Pancreas (tissue), 10 donors: ENCODE measurements at regions not wholly inside any gene's neighbourhood (a gene's known extent, or its start where the extent isn't known, plus 50 kb on each side); places are given as distances from the start of the nearest gene placed in this dataset.

Experiments used
- ATAC-seq, 4 donors: fragments of 200-7000 bp; cut with Tn5 transposase; one replicate each; pipeline versions ENCODE4 v1.8.0 to v1.9.1; 2020; ENCODE audit warnings: mild to moderate bottlenecking in 4 of 4, moderate library complexity in 4 of 4
- DNase-seq, 6 donors: peaks; one replicate each; pipeline ENCODE4 v3.0.0-alpha.2; 2020
- FAIRE-seq: peaks from 2 replicates; lab custom pipeline; 2012; peaks lifted over from hg19 to GRCh38; lab: Jason Lieb, UNC
- H3K27ac ChIP-seq, 4 donors: fragments of 200-600 bp; sonication (generic); 1 replicate in 3 of 4; 2 replicates in 1 of 4; pipeline versions ENCODE4 v1.5.0 to v1.8.0; 2020
- H3K27me3 ChIP-seq, 4 donors: fragments of 200-600 bp; one replicate each; pipeline ENCODE4 v1.8.0; 2021
- H3K36me3 ChIP-seq, 3 donors: fragments of 200-600 bp; sonication (generic) in 1 of 3; one replicate each; pipeline versions ENCODE4 v1.5.0 to v1.8.0; 2020 to 2021
- H3K4me1 ChIP-seq, 3 donors: fragments of 200-600 bp; one replicate each; pipeline ENCODE4 v1.8.0; 2021
- H3K4me3 ChIP-seq, 4 donors: fragments of 200-600 bp; sonication (generic) in 2 of 4; one replicate each; pipeline versions ENCODE4 v1.5.0 to v1.8.0; 2020 to 2021
- H3K9me3 ChIP-seq, 4 donors: fragments of 200-600 bp; one replicate each; pipeline ENCODE4 v1.8.0; 2021
- CTCF ChIP-seq, 4 donors: fragments of 200-600 bp; sonication (generic) in 3 of 4; IDR thresholded peaks; one replicate each; pipeline versions ENCODE4 v1.5.0 to v1.8.0; 2021; ENCODE audit warnings: antibody characterized with exemption in 4 of 4
- WGBS, 2 donors: extraction: QIAGEN DNeasy Blood & Tissue Kit; methylation state at CpG; one replicate each; pipeline ENCODE4 v1.1.7; 2013; 5-methylcytosine and 5-hydroxymethylcytosine counted together
- intact Hi-C, 3 donors: fragments of 100-400 bp; cut with DNase I; formaldehyde crosslinking; loops; one replicate each; pipeline versions ENCODE4 v1.11.1 to v1.14.2; 2022
- donor health status: healthy with polysubstance abuse.
- donor health status: DM: no; HTN: no; CAD: no; lungs with moderate emphysema.
- donor health status: DM: no; HTN: no; CAD: no.
- donor health status: control.
- donor health status: control.
- donor health status: Bipolar disorder and iron deficiency.
- donor health status: DM: yes; HTN: yes; CAD: no.
- donor health status: DM: no; HTN: no; CAD: no.
- donor health status: DM: no; HTN: no; CAD: no.
- donor health status: DM: yes; HTN: yes; CAD: no.

DNA sequence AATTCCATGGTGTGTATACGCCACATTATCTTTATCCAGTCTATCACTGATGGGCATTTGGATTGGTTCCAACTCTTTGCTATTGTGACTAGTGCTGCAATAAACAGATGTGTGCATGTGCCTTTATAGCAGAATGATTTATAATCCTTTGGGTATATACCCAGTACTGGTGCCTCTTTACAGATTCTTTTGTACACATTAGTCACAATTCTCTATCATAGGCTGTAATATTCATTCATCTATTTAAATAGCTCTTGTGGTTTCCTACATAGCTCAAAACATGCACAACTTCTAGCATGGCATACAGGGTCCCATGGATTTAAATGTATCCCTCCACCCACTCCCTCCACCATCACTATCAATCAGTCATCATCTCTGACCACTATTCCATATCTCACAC lies 324.1 kb upstream of the CADM2 start:
- DNase-seq (no peak), FAIRE-seq (no peak), ATAC-seq (no peak)
- WGBS, 2 donors, result 64 to 67% methylated on average over 1 of the region's 1 CpG
- Histone ChIP-seq H3K36me3 (no peaks in the 10 kb centered on the region), H3K4me3 (no peak overlapping the region), H3K9me3 (no peaks in the 10 kb centered on the region), H3K27ac (no peak overlapping the region), H3K4me1 (no peaks in the 10 kb centered on the region), H3K27me3 (no peaks in the 10 kb centered on the region)
- intact Hi-C loops, result no loop called here
- TF ChIP-seq CTCF (IDR thresholded peaks at IDR 0.05), result no peak

- no peak overlapping the region for H3K27ac ChIP-seq
- 65 to 75% methylated on average over 3 of the region's 3 CpGs for WGBS, 2 donors
- H3K27me3 ChIP-seq, result no peaks in the 10 kb centered on the region
- intact Hi-C loops, result no loop called here
- no peaks in the 10 kb centered on the region for H3K9me3 ChIP-seq
- DNase-seq (no peak), FAIRE-seq (no peak), ATAC-seq (no peak)
- H3K4me3 ChIP-seq, result no peak overlapping the region
- no peak for TF ChIP-seq CTCF (IDR thresholded peaks at IDR 0.05)
- no peaks in the 10 kb centered on the region for H3K36me3 ChIP-seq
- H3K4me1 ChIP-seq, result no peaks in the 10 kb centered on the region
Measured at GRCh38 chr3:84637272-84637671, 321.5 kb upstream of the CADM2 start.

GRCh38 chr3:84666468-84666867 lies 292.3 kb upstream of the CADM2 start:
- ATAC-seq, result no peak
- Histone ChIP-seq H3K9me3 (no peaks in the 10 kb centered on the region), H3K27me3 (no peaks in the 10 kb centered on the region), H3K4me3 (no peak overlapping the region), H3K4me1 (no peaks in the 10 kb centered on the region), H3K36me3 (no peaks in the 10 kb centered on the region), H3K27ac (no peak overlapping the region)
- no peak for TF ChIP-seq CTCF (IDR thresholded peaks at IDR 0.05)
- FAIRE-seq, result no peak
- no peak for DNase-seq
- intact Hi-C loops, result no loop called here

DNA sequence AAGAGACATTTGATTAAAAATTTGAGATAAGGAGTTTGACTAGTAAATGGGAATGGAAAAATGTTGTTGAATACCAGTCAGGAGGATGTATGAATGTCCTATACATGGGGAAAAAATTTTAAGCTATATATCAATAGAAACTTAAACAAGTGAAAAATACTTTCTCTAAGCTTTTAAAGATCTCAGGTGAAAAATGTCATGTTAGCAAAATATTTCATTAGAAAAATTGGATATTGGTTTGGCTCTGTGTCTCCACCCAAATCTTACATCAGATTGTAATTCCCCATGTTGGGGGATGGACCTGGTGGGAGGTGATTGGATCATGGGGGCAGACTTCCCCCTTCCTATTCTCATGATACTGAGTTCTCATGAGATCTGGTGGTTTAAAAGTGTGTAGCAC lies 279.6 kb upstream of the CADM2 start:
- H3K9me3 ChIP-seq, result no peaks in the 10 kb centered on the region
- H3K27ac ChIP-seq, result no peak overlapping the region
- DNase-seq (no peak), FAIRE-seq (no peak), ATAC-seq (no peak)
- H3K27me3 ChIP-seq, result no peaks in the 10 kb centered on the region
- H3K4me1 ChIP-seq, result no peaks in the 10 kb centered on the region
- TF ChIP-seq CTCF (IDR thresholded peaks at IDR 0.05), result no peak
- H3K4me3 ChIP-seq, result no peak overlapping the region
- intact Hi-C loops, result no loop called here
- H3K36me3 ChIP-seq, result no peaks in the 10 kb centered on the region

DNA sequence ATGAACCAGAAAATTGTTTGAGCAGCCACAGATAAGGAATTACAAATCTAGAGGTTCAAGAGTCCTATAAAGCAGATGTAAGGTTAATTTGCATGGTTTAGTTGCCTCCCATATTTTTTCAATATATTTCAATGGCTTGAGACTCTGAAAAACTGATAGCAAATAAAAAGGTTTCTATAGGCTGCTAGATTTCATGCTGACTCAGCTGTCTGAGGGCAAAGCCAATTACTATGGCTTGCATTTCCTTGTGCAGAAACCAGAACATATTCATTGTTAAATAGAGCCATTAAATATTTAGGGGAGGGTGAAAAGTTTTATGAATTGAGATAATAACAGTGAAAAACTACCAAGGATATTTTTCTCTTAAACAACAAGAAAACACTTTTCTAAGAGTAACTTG lies 278.1 kb upstream of the CADM2 start:
- Histone ChIP-seq H3K4me3 (no peak overlapping the region), H3K4me1 (no peaks in the 10 kb centered on the region), H3K27me3 (no peaks in the 10 kb centered on the region), H3K9me3 (no peaks in the 10 kb centered on the region), H3K27ac (no peak overlapping the region), H3K36me3 (no peaks in the 10 kb centered on the region)
- no peak for DNase-seq
- no peak for ATAC-seq
- no peak for FAIRE-seq
- intact Hi-C loops, result no loop called here
- TF ChIP-seq CTCF (IDR thresholded peaks at IDR 0.05), result no peak
